ENCODE measurements at regions not wholly inside any gene's neighbourhood (a gene's known extent, or its start where the extent isn't known, plus 50 kb on each side); places are given as distances from the start of the nearest gene placed in this dataset.

DNA sequence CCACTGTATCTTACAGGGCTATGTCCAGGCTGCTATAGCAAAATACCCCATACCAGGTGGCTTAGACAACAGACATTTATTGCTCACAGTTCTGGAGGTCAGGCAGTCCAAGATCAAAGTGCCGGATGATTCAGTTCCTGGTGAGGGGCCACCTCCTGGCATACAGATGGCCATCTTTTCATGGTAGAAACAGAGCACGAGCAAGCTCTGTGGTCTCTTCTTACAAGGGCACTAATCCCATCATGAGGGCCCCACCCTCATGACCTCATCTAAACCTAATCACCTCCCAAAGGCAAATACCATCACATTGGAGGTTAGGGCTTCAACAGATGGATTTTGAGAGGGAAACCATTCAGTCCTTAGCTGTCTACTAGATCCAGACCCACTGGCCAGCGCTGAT, 117.4 kb upstream of the NECTIN1 start (continued):
- TF ChIP-seq, protein P1, sequence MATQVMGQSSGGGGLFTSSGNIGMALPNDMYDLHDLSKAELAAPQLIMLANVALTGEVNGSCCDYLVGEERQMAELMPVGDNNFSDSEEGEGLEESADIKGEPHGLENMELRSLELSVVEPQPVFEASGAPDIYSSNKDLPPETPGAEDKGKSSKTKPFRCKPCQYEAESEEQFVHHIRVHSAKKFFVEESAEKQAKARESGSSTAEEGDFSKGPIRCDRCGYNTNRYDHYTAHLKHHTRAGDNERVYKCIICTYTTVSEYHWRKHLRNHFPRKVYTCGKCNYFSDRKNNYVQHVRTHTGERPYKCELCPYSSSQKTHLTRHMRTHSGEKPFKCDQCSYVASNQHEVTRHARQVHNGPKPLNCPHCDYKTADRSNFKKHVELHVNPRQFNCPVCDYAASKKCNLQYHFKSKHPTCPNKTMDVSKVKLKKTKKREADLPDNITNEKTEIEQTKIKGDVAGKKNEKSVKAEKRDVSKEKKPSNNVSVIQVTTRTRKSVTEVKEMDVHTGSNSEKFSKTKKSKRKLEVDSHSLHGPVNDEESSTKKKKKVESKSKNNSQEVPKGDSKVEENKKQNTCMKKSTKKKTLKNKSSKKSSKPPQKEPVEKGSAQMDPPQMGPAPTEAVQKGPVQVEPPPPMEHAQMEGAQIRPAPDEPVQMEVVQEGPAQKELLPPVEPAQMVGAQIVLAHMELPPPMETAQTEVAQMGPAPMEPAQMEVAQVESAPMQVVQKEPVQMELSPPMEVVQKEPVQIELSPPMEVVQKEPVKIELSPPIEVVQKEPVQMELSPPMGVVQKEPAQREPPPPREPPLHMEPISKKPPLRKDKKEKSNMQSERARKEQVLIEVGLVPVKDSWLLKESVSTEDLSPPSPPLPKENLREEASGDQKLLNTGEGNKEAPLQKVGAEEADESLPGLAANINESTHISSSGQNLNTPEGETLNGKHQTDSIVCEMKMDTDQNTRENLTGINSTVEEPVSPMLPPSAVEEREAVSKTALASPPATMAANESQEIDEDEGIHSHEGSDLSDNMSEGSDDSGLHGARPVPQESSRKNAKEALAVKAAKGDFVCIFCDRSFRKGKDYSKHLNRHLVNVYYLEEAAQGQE (IDR thresholded peaks at IDR 0.05; ENCODE audit: unreplicated experiment), result no peak
- TF ChIP-seq ZNF114 (CRISPR knock-in tag; IDR thresholded peaks at IDR 0.05) (no peak), NANOG (IDR thresholded peaks at IDR 0.05; ENCODE audit: borderline replicate concordance) (no peak), JUNB (IDR thresholded peaks at IDR 0.05; ENCODE audit: unreplicated experiment) (no peak)
- TF ChIP-seq, protein P2, sequence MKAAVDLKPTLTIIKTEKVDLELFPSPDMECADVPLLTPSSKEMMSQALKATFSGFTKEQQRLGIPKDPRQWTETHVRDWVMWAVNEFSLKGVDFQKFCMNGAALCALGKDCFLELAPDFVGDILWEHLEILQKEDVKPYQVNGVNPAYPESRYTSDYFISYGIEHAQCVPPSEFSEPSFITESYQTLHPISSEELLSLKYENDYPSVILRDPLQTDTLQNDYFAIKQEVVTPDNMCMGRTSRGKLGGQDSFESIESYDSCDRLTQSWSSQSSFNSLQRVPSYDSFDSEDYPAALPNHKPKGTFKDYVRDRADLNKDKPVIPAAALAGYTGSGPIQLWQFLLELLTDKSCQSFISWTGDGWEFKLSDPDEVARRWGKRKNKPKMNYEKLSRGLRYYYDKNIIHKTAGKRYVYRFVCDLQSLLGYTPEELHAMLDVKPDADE (IDR thresholded peaks at IDR 0.05), result no peak

DNA sequence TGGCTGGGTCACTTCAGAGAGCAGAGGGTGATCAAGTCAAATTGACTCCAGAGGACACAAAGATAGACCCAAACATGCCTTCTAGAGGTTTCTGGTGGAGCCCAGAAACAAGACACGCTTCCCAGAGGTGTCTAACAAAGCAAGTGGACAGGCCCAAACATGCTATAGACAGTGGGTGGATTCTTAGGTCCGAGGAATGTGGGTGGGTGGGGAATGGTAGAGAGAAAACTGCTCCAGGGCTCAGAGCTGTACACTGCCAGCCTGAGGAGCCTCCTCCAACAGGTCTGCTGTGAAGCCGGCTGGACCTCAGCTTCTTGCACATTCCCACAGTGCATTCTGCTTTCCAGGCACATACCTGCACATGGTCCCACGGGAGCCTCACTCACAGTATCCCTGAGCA, 116.8 kb upstream of the NECTIN1 start:
- H3K27ac ChIP-seq (ENCODE audit: low read depth), result no peak overlapping the region
- H4K20me1 ChIP-seq (replicated peaks; ENCODE audit: insufficient read depth), result no peaks in the 10 kb centered on the region
- H3K9me3 Mint-ChIP-seq, result no peaks in the 10 kb centered on the region
- H3K4me3 Mint-ChIP-seq, result no peak overlapping the region
- H3K9me2 ChIP-seq (ENCODE audit: insufficient read depth), result no peaks in the 10 kb centered on the region
- H3K27me3 ChIP-seq (ENCODE audit: insufficient read depth), result no peaks in the 10 kb centered on the region
- no peaks in the 10 kb centered on the region for H3K79me2 ChIP-seq (replicated peaks; ENCODE audit: insufficient read depth)
- no peak overlapping the region for H3K4me2 ChIP-seq
- H3K27ac Mint-ChIP-seq, result no peak overlapping the region
- no peaks in the 10 kb centered on the region for H3F3A ChIP-seq (replicated peaks; ENCODE audit: low read depth)
- no peaks in the 10 kb centered on the region for H3K36me3 ChIP-seq (ENCODE audit: insufficient read depth)
- peaks cover 13% of the 10 kb centered on the region for H3K27me3 Mint-ChIP-seq (ENCODE audit: insufficient read depth, low read depth, poor library complexity)
- H3K4me1 ChIP-seq (ENCODE audit: insufficient read depth), result no peaks in the 10 kb centered on the region
- DNase-seq (ENCODE audit: low spot score) (no peak), ATAC-seq (no peak)
- no peaks in the 10 kb centered on the region for H3K36me3 Mint-ChIP-seq (ENCODE audit: low read depth)
- no peak overlapping the region for H2AFZ ChIP-seq
- peaks cover 6% of the 10 kb centered on the region; the same call in 1 of the 3 replicates for H3K4me1 Mint-ChIP-seq
- TF ChIP-seq, protein P3, sequence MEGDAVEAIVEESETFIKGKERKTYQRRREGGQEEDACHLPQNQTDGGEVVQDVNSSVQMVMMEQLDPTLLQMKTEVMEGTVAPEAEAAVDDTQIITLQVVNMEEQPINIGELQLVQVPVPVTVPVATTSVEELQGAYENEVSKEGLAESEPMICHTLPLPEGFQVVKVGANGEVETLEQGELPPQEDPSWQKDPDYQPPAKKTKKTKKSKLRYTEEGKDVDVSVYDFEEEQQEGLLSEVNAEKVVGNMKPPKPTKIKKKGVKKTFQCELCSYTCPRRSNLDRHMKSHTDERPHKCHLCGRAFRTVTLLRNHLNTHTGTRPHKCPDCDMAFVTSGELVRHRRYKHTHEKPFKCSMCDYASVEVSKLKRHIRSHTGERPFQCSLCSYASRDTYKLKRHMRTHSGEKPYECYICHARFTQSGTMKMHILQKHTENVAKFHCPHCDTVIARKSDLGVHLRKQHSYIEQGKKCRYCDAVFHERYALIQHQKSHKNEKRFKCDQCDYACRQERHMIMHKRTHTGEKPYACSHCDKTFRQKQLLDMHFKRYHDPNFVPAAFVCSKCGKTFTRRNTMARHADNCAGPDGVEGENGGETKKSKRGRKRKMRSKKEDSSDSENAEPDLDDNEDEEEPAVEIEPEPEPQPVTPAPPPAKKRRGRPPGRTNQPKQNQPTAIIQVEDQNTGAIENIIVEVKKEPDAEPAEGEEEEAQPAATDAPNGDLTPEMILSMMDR (conservative IDR thresholded peaks at IDR 0.05; ENCODE audit: low read depth in 2 of 2), result no peak
- TF ChIP-seq STAT1 (IDR thresholded peaks at IDR 0.05; ENCODE audit: unreplicated experiment) (no peak), JUNB (IDR thresholded peaks at IDR 0.05; ENCODE audit: unreplicated experiment) (no peak), ZNF114 (CRISPR knock-in tag; IDR thresholded peaks at IDR 0.05) (no peak), EZH2phosphoT487 (IDR thresholded peaks at IDR 0.05; ENCODE audit: unreplicated experiment) (no peak)
- TF ChIP-seq, protein P2 (IDR thresholded peaks at IDR 0.05), result no peak
- no peak overlapping the region for H3K4me3 ChIP-seq
